ENCODE measurements at regions not wholly inside any gene's neighbourhood (a gene's known extent, or its start where the extent isn't known, plus 50 kb on each side); places are given as distances from the start of the nearest gene placed in this dataset.

GRCh38 chr20:50357783-50358161 lies 152.4 kb upstream of the PTPN1 start:
- Histone ChIP-seq H3K4me2 (ENCODE audit: low read length) (no peak overlapping the region), H3K4me3 (ENCODE audit: low read length) (no peak overlapping the region), H3K4me1 (ENCODE audit: low read length) (no peaks in the 10 kb centered on the region), H2AFZ (ENCODE audit: low read depth, low read length) (no peak overlapping the region), H3K27ac (ENCODE audit: low read length) (no peak overlapping the region), H4K20me1 (ENCODE audit: insufficient read depth, low read length) (no peaks in the 10 kb centered on the region), H3K9me3 (ENCODE audit: insufficient read depth, low read length) (no peaks in the 10 kb centered on the region), H3K9ac (ENCODE audit: low read length) (no peak overlapping the region), H3K36me3 (replicated peaks; ENCODE audit: low read depth, low read length) (no peaks in the 10 kb centered on the region), H3K79me2 (ENCODE audit: low read length) (no peaks in the 10 kb centered on the region), H3K27me3 (ENCODE audit: low read depth, low read length) (peaks cover 48% of the 10 kb centered on the region)
- TF ChIP-seq, protein P1, sequence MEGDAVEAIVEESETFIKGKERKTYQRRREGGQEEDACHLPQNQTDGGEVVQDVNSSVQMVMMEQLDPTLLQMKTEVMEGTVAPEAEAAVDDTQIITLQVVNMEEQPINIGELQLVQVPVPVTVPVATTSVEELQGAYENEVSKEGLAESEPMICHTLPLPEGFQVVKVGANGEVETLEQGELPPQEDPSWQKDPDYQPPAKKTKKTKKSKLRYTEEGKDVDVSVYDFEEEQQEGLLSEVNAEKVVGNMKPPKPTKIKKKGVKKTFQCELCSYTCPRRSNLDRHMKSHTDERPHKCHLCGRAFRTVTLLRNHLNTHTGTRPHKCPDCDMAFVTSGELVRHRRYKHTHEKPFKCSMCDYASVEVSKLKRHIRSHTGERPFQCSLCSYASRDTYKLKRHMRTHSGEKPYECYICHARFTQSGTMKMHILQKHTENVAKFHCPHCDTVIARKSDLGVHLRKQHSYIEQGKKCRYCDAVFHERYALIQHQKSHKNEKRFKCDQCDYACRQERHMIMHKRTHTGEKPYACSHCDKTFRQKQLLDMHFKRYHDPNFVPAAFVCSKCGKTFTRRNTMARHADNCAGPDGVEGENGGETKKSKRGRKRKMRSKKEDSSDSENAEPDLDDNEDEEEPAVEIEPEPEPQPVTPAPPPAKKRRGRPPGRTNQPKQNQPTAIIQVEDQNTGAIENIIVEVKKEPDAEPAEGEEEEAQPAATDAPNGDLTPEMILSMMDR (IDR thresholded peaks at IDR 0.05; ENCODE audit: low read depth, low read length) = no peak
- TF ChIP-seq EZH2phosphoT487 (IDR thresholded peaks at IDR 0.05; ENCODE audit: low read depth) = no peak

GRCh38 chr20:50358166-50358565 lies 152.0 kb upstream of the PTPN1 start:
- Histone ChIP-seq H3K27ac (ENCODE audit: low read length) (no peak overlapping the region), H4K20me1 (ENCODE audit: insufficient read depth, low read length) (no peaks in the 10 kb centered on the region), H3K36me3 (replicated peaks; ENCODE audit: low read depth, low read length) (no peaks in the 10 kb centered on the region), H3K9ac (ENCODE audit: low read length) (no peak overlapping the region), H3K4me1 (ENCODE audit: low read length) (no peaks in the 10 kb centered on the region), H3K4me3 (ENCODE audit: low read length) (no peak overlapping the region), H3K79me2 (ENCODE audit: low read length) (no peaks in the 10 kb centered on the region), H3K27me3 (ENCODE audit: low read depth, low read length) (peaks cover 48% of the 10 kb centered on the region), H2AFZ (ENCODE audit: low read depth, low read length) (no peak overlapping the region), H3K4me2 (ENCODE audit: low read length) (no peak overlapping the region), H3K9me3 (ENCODE audit: insufficient read depth, low read length) (no peaks in the 10 kb centered on the region)
- no peak for TF ChIP-seq EZH2phosphoT487 (IDR thresholded peaks at IDR 0.05; ENCODE audit: low read depth)
- TF ChIP-seq, protein P1 (IDR thresholded peaks at IDR 0.05; ENCODE audit: low read depth, low read length) = no peak

GRCh38 chr20:50358971-50359370 lies 151.2 kb upstream of the PTPN1 start:
- Histone ChIP-seq H3K9me3 (ENCODE audit: insufficient read depth, low read length) (no peaks in the 10 kb centered on the region), H3K36me3 (replicated peaks; ENCODE audit: low read depth, low read length) (no peaks in the 10 kb centered on the region), H3K27me3 (ENCODE audit: low read depth, low read length) (peaks cover 47% of the 10 kb centered on the region), H3K4me1 (ENCODE audit: low read length) (no peaks in the 10 kb centered on the region), H3K27ac (ENCODE audit: low read length) (no peak overlapping the region), H3K9ac (ENCODE audit: low read length) (no peak overlapping the region), H3K4me2 (ENCODE audit: low read length) (no peak overlapping the region), H2AFZ (ENCODE audit: low read depth, low read length) (no peak overlapping the region), H3K4me3 (ENCODE audit: low read length) (no peak overlapping the region), H3K79me2 (ENCODE audit: low read length) (no peaks in the 10 kb centered on the region), H4K20me1 (ENCODE audit: insufficient read depth, low read length) (no peaks in the 10 kb centered on the region)
- no peak for TF ChIP-seq EZH2phosphoT487 (IDR thresholded peaks at IDR 0.05; ENCODE audit: low read depth)
- TF ChIP-seq, protein P1 (IDR thresholded peaks at IDR 0.05; ENCODE audit: low read depth, low read length) = no peak

DNA sequence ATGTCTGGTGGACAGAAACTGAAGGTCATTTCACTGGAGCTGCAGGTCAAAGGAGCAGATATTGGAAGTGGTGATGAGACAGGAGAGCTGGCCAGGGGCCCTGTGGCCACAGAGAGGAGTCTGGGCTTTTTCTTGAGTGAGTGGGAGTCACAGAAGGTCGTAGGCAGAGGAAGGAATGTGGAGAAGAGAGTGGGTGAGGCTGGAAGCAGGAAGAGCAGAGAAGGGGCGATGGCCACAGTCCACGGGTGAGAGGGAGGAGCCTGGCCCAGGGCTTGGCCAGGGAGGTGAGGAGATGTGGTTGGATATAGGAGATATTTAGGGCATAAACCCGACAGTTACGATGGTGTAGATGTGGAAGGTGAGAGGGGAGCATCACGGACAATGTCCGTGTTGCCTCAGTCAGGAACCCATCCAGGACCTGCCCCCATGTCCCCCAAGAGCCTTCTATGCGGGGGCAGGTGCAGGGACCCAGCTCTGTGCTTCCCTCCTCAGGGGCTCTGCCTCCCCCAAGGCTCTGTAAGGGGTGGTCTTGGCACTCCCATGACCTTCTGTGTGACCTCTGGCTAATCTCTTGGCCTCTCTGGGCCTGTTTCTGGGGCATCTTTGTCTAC lies 150.5 kb upstream of the PTPN1 start:
- H3K4me1 ChIP-seq (ENCODE audit: low read length) = no peaks in the 10 kb centered on the region
- H3K9me3 ChIP-seq (ENCODE audit: insufficient read depth, low read length) = no peaks in the 10 kb centered on the region
- H2AFZ ChIP-seq (ENCODE audit: low read depth, low read length) = no peak overlapping the region
- H3K36me3 ChIP-seq (replicated peaks; ENCODE audit: low read depth, low read length) = no peaks in the 10 kb centered on the region
- H3K4me3 ChIP-seq (ENCODE audit: low read length) = no peak overlapping the region
- no peaks in the 10 kb centered on the region for H4K20me1 ChIP-seq (ENCODE audit: insufficient read depth, low read length)
- H3K27ac ChIP-seq (ENCODE audit: low read length) = no peak overlapping the region
- no peaks in the 10 kb centered on the region for H3K79me2 ChIP-seq (ENCODE audit: low read length)
- peaks cover 48% of the 10 kb centered on the region for H3K27me3 ChIP-seq (ENCODE audit: low read depth, low read length)
- H3K9ac ChIP-seq (ENCODE audit: low read length) = no peak overlapping the region
- TF ChIP-seq, protein P1 (IDR thresholded peaks at IDR 0.05; ENCODE audit: low read depth, low read length) = no peak
- no peak for TF ChIP-seq EZH2phosphoT487 (IDR thresholded peaks at IDR 0.05; ENCODE audit: low read depth)
- no peak overlapping the region for H3K4me2 ChIP-seq (ENCODE audit: low read length)
